Stimulated activated CD4-positive, alpha-beta T cell treated with anti-CD3 and anti-CD28 coated beads, Interleukin-4, amount 100 ng/mL, for 48 hours (primary cell): ENCODE measurements at regions not wholly inside any gene's neighbourhood (a gene's known extent, or its start where the extent isn't known, plus 50 kb on each side); places are given as distances from the start of the nearest gene placed in this dataset.
"Not testable (repeated sequence)": the region's sequence is repeated elsewhere in the genome, so short reads cannot be mapped to it uniquely, and the experiment has no call there.

Source experiments
- DNase-seq, 2 donors: peaks; one replicate each; pipeline ENCODE4 v3.0.0-alpha.2; 2020; ENCODE audit warnings: low read depth in 2 of 2

DNA sequence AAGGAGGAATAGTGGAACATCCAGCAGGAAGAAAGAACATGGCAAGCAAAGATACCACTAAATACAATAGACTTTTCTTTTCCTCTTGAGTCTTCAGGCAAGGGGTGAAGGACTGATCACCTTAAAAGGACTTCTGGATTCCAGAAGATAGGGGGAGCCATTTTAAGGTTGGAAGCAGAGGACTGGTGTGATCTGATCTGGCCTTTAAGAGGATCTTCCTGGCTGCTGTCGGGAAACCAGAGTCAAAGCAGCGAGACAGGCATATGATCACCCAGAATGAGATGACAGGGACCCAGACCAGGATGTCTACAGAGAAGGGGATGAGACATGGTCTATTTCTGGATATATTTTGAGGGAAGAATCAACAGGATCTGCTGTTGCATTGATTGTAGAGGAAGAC is 558.0 kb downstream of the STK39 start:
- no peak for DNase-seq

DNA sequence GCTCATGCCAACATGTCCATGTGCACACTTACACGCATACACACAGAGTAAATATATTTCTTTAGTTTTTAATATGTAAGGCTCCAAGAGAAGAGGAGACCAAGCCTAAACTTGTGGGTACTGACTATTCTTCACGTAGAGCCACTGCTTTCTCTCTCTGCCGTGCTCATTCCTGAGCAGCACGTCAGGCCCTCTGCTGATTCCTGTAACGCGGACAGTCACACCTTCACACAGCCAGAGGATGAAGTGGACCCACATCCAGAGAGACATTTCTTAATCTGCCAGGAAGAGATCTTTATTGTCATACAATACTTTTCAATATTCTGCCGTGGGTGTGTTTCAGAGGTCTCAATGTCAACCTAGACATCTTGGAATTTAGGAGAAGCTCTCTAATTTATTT is 560.7 kb downstream of the STK39 start:
- DNase-seq, result no peak

DNA sequence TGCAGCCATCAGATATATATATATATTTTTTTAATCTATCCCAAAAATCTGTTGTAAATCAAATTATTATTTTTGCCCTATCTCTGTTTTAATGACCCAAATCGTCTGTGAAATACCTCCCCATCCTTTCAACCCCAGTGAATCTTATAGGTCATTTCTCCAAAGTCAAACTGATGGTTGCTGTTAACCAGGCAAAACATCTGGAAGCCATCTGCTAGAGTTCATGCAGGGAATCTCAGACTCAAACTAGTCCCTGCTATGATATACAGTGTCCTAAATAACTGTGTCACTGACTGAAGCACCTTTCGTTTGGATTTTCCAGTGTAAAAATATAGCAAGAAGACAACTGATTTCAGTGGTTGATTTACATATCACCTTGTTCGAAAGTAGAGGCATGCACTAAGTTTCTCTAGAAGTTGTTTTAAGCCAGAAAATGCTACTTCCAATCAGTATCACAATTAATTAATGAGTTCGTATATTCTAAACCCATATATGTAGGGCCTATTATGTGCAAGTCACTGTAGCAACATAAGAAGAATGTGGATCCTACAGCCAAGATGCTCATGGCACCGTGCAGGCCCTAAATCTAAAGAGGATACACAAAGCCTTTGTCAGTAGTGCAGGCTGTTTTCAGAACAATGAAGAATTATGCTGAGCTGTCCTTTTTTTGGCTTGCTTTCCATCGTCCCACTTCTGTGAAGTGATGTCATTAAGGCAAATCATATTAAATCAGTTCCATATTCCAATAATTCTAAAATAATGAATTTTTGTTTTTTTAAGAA is 566.0 kb downstream of the STK39 start:
- DNase-seq, result no peak

DNA sequence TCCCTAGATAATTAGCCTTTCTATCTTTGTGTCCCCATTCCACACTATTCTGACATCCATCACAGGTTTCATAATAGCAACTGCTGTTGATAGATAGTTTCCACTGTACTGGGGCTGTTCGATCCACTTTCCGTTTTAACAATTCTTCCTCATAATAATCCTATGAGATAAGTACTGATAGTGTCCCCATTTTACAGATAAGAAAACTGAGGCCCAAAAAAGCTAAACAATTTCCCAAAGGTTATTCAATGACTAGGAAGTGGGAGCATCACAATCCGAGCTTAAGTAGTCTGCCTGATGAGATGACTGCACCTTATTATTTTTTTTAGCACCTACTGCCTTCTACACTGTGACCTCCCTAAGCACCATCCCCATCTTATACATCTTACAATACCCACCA is 569.2 kb downstream of the STK39 start:
- DNase-seq, result no peak

DNA sequence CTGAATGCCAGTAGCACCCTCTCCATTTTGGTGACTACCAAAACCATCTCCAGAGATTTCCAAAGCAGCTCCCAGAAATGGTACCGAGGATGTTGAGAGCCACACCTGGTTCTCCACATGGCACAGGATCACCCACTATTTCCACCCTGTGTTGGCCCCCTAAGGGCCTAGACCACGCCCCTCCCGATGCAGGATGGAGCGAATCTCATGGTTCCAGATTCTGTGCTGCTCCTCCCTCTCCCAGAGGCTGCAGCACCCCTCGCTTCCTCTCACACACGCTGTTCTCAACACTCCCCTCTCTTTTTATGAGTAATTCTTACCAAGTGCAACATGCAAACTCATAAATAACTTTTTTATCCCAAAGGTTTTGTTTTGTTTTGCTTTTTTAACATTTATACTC is 571.5 kb downstream of the STK39 start:
- no peak for DNase-seq

DNA sequence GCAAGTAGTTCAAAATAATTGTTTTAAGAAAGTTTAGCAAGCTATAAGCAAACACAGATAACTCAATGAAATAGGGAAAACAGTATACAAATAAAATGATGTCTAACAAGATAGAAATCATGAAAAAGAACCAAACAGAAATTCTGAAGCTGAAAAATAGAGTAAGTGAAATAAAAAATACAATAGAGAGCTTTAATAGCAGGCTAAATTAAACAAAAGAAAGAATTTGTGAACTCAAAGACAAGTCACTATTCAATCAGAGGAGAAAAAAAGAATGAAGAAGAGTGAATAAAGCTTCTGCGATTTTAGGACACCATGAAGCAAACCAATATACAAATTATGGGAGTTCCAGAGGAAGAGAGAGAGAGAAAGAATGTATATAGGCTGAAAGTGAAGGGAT is 576.8 kb downstream of the STK39 start:
- DNase-seq, result no peak

DNA sequence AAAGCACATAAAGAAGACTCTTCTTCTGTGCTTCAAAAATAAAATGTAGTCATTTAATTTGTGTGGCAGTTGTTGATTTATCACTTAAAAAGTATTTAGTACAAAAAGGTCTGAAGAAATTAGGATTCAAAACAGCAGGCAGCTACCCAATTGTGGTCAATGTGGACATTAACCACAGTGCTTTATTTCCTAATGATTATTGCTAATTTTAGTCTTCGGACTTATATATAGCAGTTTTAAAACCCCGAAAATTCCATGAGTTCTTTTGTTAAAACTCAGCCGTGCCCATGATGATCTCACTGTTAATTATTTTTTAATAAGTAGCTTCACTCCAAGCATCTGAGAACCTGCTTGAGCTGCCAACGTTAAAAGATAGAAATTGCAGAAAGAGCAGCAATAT is 594.3 kb downstream of the STK39 start:
- no peak for DNase-seq

DNA sequence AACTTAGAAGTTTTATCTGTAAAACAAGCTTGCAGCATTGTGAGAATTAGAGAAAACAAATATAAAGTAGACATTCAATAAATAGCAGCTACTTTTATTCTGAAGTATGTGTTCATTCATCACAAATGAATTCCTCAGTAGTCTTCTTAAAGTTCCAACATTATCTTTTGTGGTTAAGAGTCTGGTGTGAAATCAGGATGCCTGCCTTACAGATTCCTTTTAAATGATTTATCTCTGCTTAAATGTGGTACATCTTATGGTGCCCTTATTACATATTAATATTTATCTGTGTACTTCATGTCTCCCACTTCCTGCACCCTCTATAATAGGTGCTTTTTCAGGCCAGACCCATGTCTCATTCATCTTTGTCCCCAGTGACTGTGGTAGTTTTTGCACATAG is 595.0 kb downstream of the STK39 start:
- DNase-seq, result no peak

DNA sequence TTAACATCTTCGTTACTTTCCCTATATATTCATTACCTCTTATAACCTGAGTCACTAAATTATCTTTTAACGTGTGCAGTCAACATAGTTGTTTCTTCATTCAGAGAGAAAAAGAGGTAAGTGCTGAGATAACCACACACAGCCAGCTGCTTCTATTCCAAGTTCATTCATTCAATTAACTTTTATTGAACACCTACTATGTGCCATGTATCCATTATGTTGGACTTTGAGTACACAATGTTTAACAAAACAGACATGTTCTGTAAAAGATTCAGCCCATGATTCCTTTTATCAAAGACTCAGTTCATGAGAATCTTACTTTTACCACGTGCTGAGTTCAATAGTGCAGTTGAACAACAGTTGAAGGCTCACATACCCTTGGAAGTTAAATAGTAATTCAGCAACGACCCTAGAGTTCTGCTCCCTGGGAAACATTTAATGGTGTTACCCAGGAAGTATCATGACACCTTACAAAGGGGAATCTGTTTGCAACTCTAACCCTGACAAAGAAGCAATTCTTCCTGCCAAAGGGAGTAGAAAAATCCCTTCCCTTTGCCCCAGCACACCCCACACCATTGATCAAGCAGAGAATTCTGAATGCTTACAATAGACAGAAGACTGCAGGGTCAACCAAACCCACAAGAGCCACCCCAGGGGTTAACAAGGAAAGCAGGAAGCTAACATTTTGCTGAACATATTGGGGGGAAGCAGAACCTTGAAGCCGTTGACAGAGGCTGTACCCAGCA is 595.8 kb downstream of the STK39 start:
- no peak for DNase-seq

DNA sequence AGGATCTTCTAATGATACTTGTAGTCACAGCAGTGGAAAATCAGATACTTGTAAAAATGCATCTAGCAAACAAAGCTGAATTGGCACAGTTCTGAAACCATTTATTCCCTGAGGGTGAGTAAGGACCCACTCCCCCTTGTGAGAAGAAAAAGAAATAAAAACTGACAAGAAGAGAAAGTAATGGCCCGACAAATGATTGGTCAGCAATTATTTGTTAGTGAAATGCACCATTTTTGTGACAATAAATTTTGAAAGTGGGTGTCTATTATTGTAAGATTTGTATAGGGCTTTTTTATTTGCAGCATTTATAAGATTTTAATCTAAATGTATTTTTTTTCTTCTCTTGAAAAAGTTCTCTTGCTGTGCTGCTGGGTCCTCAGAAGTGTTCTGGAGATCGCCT is 600.8 kb downstream of the STK39 start:
- no peak for DNase-seq

DNA sequence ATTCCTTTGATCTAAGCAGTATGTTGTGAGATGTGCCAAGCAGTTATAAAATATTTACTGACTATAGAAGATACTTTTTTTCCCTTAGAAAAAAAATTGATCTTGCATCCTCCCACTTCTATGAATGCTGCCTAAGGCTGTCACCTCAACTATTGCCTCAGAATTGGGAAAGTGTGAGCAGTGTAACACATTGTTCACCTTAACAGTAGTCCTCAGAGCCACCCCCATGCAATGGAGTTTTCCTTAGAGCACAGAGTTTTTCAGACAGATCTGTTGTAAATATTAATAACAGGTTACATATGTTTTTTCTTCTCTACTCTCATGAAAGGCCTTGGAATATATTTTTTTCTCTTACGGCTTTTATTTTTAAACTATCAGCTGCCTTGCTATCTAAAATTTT is 607.3 kb downstream of the STK39 start:
- DNase-seq, result no peak

DNA sequence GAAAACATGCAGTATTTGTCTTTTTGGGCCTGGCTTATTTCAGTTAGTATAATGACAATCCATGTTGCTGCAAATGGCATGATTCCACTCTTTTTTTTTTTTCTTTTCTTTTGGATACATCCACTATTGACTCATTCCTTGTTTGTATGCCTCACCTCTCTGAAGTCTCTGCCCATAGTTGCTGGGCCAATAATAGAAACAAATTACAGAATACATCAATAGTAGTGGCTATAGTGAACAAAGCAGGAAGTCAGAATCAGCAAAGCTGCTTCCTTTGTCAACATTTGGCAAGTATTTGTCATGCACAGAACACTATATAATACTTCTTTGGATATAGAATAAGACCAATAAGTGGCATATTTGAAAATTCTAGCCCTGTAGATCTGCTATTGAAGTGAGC is 609.7 kb downstream of the STK39 start:
- DNase-seq, result no peak

DNA sequence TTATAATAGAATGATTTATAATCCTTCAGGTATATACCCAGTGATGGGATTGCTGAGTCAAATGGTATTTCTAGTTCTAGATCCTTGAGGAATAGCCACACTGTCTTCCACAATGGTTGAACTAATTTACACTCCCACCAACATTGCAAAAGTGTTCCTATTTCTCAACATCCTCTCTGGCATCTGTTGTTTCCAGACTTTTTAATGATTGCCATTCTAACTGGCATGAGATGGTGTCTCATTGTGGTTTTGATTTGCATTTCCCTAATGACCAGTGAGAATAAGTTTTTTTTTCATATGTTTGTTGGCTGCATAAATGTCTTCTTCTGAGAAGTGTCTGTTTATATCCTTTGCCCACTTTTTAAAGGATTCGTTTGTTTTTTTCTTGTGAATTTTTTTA is 615.1 kb downstream of the STK39 start:
- DNase-seq, result not testable (repeated sequence)

DNA sequence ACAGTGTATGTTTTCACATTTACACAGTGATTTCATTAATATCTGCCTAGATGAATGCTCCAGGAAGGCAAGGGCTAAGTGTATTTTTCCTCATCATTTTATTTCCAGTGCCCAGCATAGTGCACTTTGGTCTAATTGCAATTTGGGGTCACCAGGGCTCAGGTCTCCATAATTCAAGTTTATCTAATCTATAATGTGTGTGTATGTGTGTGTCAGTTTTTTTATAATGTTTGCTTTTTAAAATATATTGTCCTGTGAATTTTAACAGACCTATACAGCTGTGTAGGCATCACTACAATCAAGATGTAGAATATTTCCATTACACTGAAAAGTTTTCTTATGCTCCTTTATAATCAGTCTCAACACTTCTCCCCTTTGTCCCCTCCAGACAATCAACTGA is 620.4 kb downstream of the STK39 start:
- DNase-seq, result no peak

DNA sequence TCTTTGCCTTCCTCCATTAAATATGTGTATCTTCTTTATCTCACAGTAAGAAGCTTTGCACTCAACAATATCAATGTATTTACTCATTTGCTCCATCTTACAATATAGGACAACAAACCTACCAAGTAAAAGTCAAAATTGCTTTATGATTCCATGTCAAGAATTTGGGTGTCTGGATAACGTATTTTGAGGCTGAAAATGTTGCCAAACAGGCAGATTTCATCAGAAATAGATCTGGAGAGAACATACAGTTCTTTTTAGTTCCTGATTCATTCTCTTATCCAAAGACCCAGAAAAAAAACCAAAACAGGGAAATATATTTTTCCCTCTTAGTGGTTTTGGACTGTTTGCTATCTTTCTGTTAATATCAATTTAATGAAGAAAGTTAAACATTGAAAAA is 621.1 kb downstream of the STK39 start:
- no peak for DNase-seq

DNA sequence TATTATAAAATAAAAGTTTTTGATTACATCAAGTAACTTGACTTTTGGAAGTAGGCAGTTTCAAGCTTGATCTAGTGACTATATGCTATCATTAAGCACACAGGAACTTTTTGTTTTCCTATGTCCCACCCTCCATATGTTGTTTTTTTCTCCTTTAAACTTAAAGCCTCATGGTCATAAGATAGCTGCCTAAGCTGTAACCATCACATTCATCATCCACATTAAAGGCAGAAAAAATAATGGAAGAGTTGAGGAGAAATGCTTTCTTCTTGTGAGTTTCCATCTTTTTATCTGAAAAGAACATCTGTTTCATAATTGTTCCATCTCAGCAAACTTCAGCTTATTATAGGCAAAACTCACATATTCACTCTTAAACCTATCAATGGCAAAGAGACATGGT is 630.4 kb downstream of the STK39 start:
- no peak for DNase-seq

DNA sequence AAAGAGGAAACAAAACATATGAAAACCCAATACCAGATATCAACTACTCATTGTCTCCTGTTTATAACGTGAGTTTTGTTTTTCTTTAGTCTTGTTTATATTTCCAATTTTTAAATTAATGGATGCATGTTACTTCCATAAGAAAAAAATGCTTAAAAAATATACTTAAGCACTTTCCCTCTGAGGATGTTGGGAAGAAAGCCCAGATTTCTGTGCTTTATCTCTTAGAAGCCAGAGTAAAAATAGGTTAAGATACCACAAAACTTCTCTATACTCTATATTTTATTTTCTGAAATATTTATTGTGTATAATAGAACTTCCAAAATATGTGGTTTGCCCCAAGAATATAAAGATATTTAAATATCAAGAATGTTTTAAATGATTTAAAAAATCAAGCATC is 633.9 kb downstream of the STK39 start:
- DNase-seq, result no peak

DNA sequence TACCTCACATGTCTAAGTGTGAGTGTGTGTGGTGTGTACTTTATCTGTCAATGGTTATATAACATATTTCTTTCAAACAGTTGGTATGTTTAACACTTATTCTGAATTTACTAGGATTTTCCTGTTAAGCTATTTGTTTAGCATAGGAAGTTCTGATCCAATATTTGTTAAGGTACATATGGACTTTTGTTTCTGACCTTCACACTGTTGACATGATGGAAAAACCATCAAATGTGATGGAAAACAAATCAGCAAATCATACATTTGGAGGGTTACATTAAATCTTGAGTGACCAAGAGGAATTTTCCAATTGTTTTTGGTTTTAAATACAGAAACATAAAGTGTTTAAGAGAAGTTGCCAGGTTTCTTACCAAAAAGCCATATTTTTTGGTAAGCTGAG is 638.9 kb downstream of the STK39 start:
- DNase-seq, result no peak

DNA sequence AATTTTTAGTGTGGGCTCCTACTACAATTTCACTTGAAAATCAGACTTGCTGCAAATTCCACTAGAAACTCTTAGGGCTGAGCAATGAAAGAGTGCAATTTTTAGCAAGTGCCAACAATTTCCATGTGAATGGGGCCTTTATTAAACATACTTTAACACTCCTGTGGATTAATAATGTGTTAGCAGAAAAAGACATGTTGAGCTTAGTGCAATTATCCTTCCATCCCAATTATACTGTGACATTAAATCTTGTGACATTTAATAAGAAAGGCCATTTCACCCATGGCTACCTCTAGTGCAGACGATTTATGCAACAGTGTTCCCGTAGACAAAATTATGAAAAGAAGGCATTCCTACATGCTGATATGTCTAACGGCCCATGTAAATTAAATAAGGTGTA is 639.7 kb downstream of the STK39 start:
- DNase-seq, result no peak

DNA sequence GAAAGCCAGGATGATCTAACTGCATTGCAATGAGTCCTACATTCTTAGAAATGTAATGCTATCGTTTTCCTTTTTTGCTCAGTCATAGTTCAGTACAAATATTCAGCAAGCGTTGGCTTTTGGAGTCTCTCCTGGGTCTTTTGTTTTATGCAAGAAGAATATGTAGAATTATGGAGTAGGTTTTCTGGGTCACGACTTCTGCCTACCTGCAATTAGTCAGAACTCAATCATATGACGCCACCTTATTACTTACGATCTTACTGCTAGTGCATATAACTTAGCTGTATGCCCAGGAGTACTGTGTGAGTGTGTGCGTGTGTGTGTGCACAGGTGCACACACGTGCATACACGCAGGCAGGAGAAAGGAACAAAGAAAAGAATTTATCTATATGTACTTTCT is 640.2 kb downstream of the STK39 start:
- DNase-seq, result no peak

DNA sequence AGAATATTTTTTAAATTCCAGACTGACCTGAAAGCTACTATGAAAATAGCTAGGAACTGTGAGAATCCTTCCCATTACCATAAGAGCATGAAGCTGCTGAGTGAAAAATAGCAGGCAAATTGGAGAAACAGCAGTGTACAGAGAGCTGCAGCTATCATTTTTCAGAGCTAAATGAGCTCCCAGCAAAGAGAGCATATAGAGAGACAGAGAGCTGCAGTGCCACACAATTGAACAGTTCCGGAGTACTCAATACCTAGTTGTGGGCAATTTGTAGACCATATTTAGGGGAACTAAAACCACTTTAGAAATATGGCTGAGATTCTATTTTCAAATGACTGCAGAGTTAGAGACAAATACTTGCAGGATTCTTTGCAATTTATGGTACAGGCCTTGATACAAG is 645.3 kb downstream of the STK39 start:
- no peak for DNase-seq

DNA sequence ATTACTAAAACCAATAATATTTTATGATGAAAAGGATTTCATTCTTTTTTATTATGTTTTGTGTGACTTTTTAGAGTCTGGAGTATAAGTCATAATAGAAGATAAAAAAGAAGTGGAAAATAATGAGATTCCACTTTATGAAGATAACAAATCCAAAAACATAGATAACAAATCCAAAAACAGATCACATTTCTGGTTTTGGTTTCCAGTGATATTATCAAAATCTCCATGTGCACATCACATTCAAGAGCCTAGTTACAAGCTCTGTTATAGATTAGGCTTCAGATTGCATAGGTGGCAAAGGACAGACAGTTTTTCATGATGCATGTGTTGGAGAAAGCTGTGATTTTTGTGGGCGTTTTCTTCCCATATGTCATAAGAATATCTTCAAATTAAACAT is 648.2 kb downstream of the STK39 start:
- no peak for DNase-seq

DNA sequence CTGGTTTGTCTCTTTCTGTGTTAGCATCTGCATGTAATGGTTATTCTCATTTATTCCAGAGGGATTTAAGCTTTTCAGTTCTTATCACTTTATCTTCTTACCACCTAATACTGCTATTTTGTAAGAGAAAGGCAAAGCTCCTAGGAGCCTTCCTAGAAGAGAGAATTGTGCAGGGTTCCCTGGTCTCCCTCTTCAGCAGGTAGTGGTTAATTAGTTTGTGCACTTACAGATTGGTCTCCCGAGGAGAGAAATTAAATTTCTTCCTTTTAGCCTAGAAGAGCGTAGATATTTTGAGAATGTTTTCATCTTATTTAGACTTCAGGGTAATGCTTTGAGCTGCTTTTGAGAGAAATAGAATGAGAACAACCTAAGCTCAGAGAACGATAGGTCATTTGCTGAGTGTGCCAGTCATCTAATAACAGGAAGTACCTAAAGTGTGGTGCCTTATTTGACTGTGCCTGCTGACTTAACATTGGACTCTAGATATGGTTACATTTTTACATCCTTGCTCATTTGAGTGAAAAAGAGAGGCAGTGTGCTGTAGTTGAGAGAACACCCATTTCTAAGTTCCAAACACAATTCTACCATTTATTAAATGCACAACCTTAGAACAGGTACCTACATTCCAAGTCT is 651.4 kb downstream of the STK39 start:
- DNase-seq, result no peak
